Left ventricle myocardium inferior (tissue), 1 donor: ENCODE measurements at regions not wholly inside any gene's neighbourhood (a gene's known extent, or its start where the extent isn't known, plus 50 kb on each side); places are given as distances from the start of the nearest gene placed in this dataset.
"Not testable (repeated sequence)": the region's sequence is repeated elsewhere in the genome, so short reads cannot be mapped to it uniquely, and the experiment has no call there.

ENCODE experiments used
- DNase-seq: peaks from one replicate; pipeline ENCODE4 v3.0.0-alpha.2; 2020
- H3K27ac ChIP-seq: fragments of 200-600 bp; replicated peaks from 2 replicates; pipeline ENCODE4 v1.8.0; 2021
- H3K27me3 ChIP-seq: fragments of 200-600 bp; 2 replicates; pipeline ENCODE4 v1.8.0; 2021; ENCODE audit warnings: low read depth
- H3K36me3 ChIP-seq: fragments of 200-600 bp; 2 replicates; pipeline ENCODE4 v1.8.0; 2021
- H3K4me1 ChIP-seq: fragments of 200-600 bp; 2 replicates; pipeline ENCODE4 v1.8.0; 2021
- H3K4me3 ChIP-seq: fragments of 200-600 bp; 2 replicates; pipeline ENCODE4 v1.8.0; 2021; ENCODE audit warnings: mild to moderate bottlenecking, moderate library complexity
- H3K9me3 ChIP-seq: fragments of 200-600 bp; replicated peaks from 2 replicates; pipeline ENCODE4 v1.8.0; 2021
- intact Hi-C: fragments of 100-400 bp; cut with micrococcal nuclease; formaldehyde crosslinking; loops from one replicate; pipeline ENCODE4 v1.11.0; 2022
- donor health status: DM: no; HTN: yes; CAD: no; lungs with severe emphysema.

- intact Hi-C loops, H3K4me1 ChIP-seq, DNase-seq, H3K4me3 ChIP-seq, H3K27ac ChIP-seq, H3K36me3 ChIP-seq: not testable (repeated sequence)
- Histone ChIP-seq H3K9me3 (peaks cover 80% of the 10 kb centered on the region), H3K27me3 (peaks cover 14% of the 10 kb centered on the region)
These were observed 173.7 kb upstream of the TPTE start for GRCh38 chr21:10347675-10348074.

- DNase-seq, H3K4me3 ChIP-seq, H3K4me1 ChIP-seq, H3K36me3 ChIP-seq, H3K27ac ChIP-seq, intact Hi-C loops: not testable (repeated sequence)
- Histone ChIP-seq H3K9me3 (peaks cover 83% of the 10 kb centered on the region), H3K27me3 (peaks cover 12% of the 10 kb centered on the region)
These were observed 173.2 kb upstream of the TPTE start for GRCh38 chr21:10348150-10348549.

GRCh38 chr21:10354851-10355578 is 166.4 kb upstream of the TPTE start:
- H3K4me3 ChIP-seq, DNase-seq, H3K27me3 ChIP-seq, intact Hi-C loops, H3K4me1 ChIP-seq, H3K27ac ChIP-seq, H3K36me3 ChIP-seq: not testable (repeated sequence)
- peaks cover 78% of the 10 kb centered on the region for H3K9me3 ChIP-seq

GRCh38 chr21:10359120-10359519 is 162.3 kb upstream of the TPTE start:
- H3K4me3 ChIP-seq, H3K4me1 ChIP-seq, DNase-seq, H3K27ac ChIP-seq, H3K27me3 ChIP-seq, H3K36me3 ChIP-seq, intact Hi-C loops: not testable (repeated sequence)
- peaks cover 65% of the 10 kb centered on the region for H3K9me3 ChIP-seq

GRCh38 chr21:10359911-10360310 is 161.5 kb upstream of the TPTE start:
- H3K27me3 ChIP-seq, H3K4me3 ChIP-seq, H3K36me3 ChIP-seq, H3K27ac ChIP-seq, H3K4me1 ChIP-seq, DNase-seq, intact Hi-C loops: not testable (repeated sequence)
- peaks cover 59% of the 10 kb centered on the region for H3K9me3 ChIP-seq

- H3K9me3 ChIP-seq: peaks cover 50% of the 10 kb centered on the region
- H3K27me3 ChIP-seq, DNase-seq, intact Hi-C loops, H3K4me3 ChIP-seq, H3K27ac ChIP-seq, H3K4me1 ChIP-seq, H3K36me3 ChIP-seq: not testable (repeated sequence)
These were observed 160.1 kb upstream of the TPTE start for GRCh38 chr21:10361214-10361736.

GRCh38 chr21:10362816-10363215 is 158.6 kb upstream of the TPTE start:
- intact Hi-C loops, H3K4me1 ChIP-seq, H3K27ac ChIP-seq, H3K27me3 ChIP-seq, H3K4me3 ChIP-seq, DNase-seq, H3K36me3 ChIP-seq: not testable (repeated sequence)
- H3K9me3 ChIP-seq: peaks cover 37% of the 10 kb centered on the region

GRCh38 chr21:10363321-10363720 is 158.1 kb upstream of the TPTE start:
- intact Hi-C loops, DNase-seq, H3K36me3 ChIP-seq, H3K27ac ChIP-seq, H3K27me3 ChIP-seq, H3K4me1 ChIP-seq, H3K4me3 ChIP-seq: not testable (repeated sequence)
- peaks cover 33% of the 10 kb centered on the region for H3K9me3 ChIP-seq

- H3K4me1 ChIP-seq, H3K27ac ChIP-seq, H3K36me3 ChIP-seq, DNase-seq, H3K4me3 ChIP-seq, intact Hi-C loops, H3K27me3 ChIP-seq: not testable (repeated sequence)
- peaks cover 14% of the 10 kb centered on the region for H3K9me3 ChIP-seq
These were observed 155.2 kb upstream of the TPTE start for GRCh38 chr21:10366210-10366609.

GRCh38 chr21:10367586-10367985 is 153.8 kb upstream of the TPTE start:
- peaks cover 15% of the 10 kb centered on the region for H3K9me3 ChIP-seq
- H3K27me3 ChIP-seq, H3K36me3 ChIP-seq, DNase-seq, H3K27ac ChIP-seq, H3K4me1 ChIP-seq, H3K4me3 ChIP-seq, intact Hi-C loops: not testable (repeated sequence)

GRCh38 chr21:10368323-10368798 is 153.0 kb upstream of the TPTE start:
- intact Hi-C loops, H3K36me3 ChIP-seq, H3K27me3 ChIP-seq, H3K4me3 ChIP-seq, H3K4me1 ChIP-seq, DNase-seq, H3K27ac ChIP-seq: not testable (repeated sequence)
- H3K9me3 ChIP-seq: peaks cover 15% of the 10 kb centered on the region

GRCh38 chr21:10369289-10369688 is 152.1 kb upstream of the TPTE start:
- H3K4me3 ChIP-seq, H3K27ac ChIP-seq, DNase-seq, H3K36me3 ChIP-seq, H3K27me3 ChIP-seq, H3K4me1 ChIP-seq, intact Hi-C loops: not testable (repeated sequence)
- peaks cover 12% of the 10 kb centered on the region for H3K9me3 ChIP-seq

GRCh38 chr21:10377758-10378157 is 143.6 kb upstream of the TPTE start:
- H3K4me3 ChIP-seq, intact Hi-C loops, H3K27ac ChIP-seq, H3K4me1 ChIP-seq, DNase-seq, H3K36me3 ChIP-seq, H3K27me3 ChIP-seq: not testable (repeated sequence)
- H3K9me3 ChIP-seq: peaks cover 69% of the 10 kb centered on the region

GRCh38 chr21:10379816-10380215 is 141.6 kb upstream of the TPTE start:
- H3K36me3 ChIP-seq, intact Hi-C loops, H3K27ac ChIP-seq, H3K4me3 ChIP-seq, H3K27me3 ChIP-seq, H3K4me1 ChIP-seq, DNase-seq: not testable (repeated sequence)
- H3K9me3 ChIP-seq: peaks cover 77% of the 10 kb centered on the region
